IMR-90 (cell line): ENCODE measurements at regions not wholly inside any gene's neighbourhood (a gene's known extent, or its start where the extent isn't known, plus 50 kb on each side); places are given as distances from the start of the nearest gene placed in this dataset.

Experiments
- ATAC-seq: fragments of 200-7000 bp; cut with Tn5 transposase; 2 replicates; pipeline ENCODE4 v1.9.1; 2020; ENCODE audit warnings: low read depth, mild to moderate bottlenecking, moderate library complexity
- BruUV-seq: library from RNA; stranded (reverse); fragments of 400-500 nt; replicated peaks from 2 replicates; lab custom pipeline; 2021; lab: Mats Ljungman, UMichigan
- CTCF ChIA-PET: fragments of 300-600 bp; formaldehyde crosslinking; extraction: SDS; loops from one replicate; lab custom pipeline; 2021; ENCODE audit warnings: antibody characterized with exemption; lab: Yijun Ruan, JAX
- POLR2A ChIA-PET: fragments of 300-600 bp; sonication (Branson Sonifier 250); formaldehyde crosslinking; loops from one replicate; lab custom pipeline; 2022; ENCODE audit warnings: antibody characterized with exemption; ENCODE audit not compliant: unreplicated experiment; lab: Charles Lee
- DNase-seq: peaks from one replicate; pipeline ENCODE4 v3.0.0; 2013
- H2AFZ ChIP-seq: replicated peaks from 2 replicates; pipeline ENCODE3; 2013; ENCODE audit warnings: low read length, mild to moderate bottlenecking; ENCODE audit not compliant: poor library complexity
- H2AK5ac ChIP-seq: 2 replicates; pipeline ENCODE4 v1.6.1; 2013; ENCODE audit warnings: low read depth, low read length, inconsistent platforms
- H2AK9ac ChIP-seq: replicated peaks from 2 replicates; pipeline ENCODE3; 2013; ENCODE audit warnings: mild to moderate bottlenecking, low read depth, low read length, moderate library complexity; ENCODE audit not compliant: poor library complexity
- H2BK120ac ChIP-seq: 2 replicates; pipeline ENCODE4 v1.6.1; 2013; ENCODE audit warnings: low read depth, low read length, inconsistent platforms
- H2BK15ac ChIP-seq: 3 replicates; pipeline ENCODE4 v1.6.1; 2013; ENCODE audit warnings: low read depth, low read length, inconsistent platforms
- H2BK20ac ChIP-seq: 2 replicates; pipeline ENCODE4 v1.6.1; 2013; ENCODE audit warnings: low read depth, mild to moderate bottlenecking, inconsistent platforms, low read length, moderate library complexity
- H2BK5ac ChIP-seq: 2 replicates; pipeline ENCODE4 v1.6.1; 2013; ENCODE audit warnings: mild to moderate bottlenecking, low read depth, low read length, inconsistent platforms; ENCODE audit not compliant: poor library complexity, severe bottlenecking
- H3K14ac ChIP-seq: replicated peaks from 2 replicates; pipeline ENCODE4 v1.6.1; 2013; ENCODE audit warnings: low read depth, low read length, inconsistent platforms
- H3K18ac ChIP-seq: 2 replicates; pipeline ENCODE4 v1.6.1; 2013; ENCODE audit warnings: low read depth, low read length, control low read depth
- H3K23ac ChIP-seq: 2 replicates; pipeline ENCODE4 v1.6.1; 2013; ENCODE audit warnings: low read depth, low read length, inconsistent platforms
- H3K27ac ChIP-seq: 2 replicates; pipeline ENCODE4 v1.5.1; 2013; ENCODE audit warnings: mild to moderate bottlenecking, control low read depth, low read length; ENCODE audit not compliant: insufficient read depth
- H3K27me3 ChIP-seq: 2 replicates; pipeline ENCODE4 v1.6.1; 2013; ENCODE audit warnings: low read length; ENCODE audit not compliant: control insufficient read depth, insufficient read depth
- H3K36me3 ChIP-seq: 2 replicates; pipeline ENCODE4 v1.6.1; 2013; ENCODE audit warnings: low read length, mixed read lengths; ENCODE audit not compliant: control insufficient read depth, insufficient read depth
- H3K4ac ChIP-seq: 2 replicates; pipeline ENCODE4 v1.6.1; 2013; ENCODE audit warnings: low read depth, low read length, inconsistent platforms
- H3K4me1 ChIP-seq: 2 replicates; pipeline ENCODE4 v1.6.1; 2013; ENCODE audit warnings: low read length, mixed read lengths; ENCODE audit not compliant: control insufficient read depth, insufficient read depth
- H3K4me2 ChIP-seq: 2 replicates; pipeline ENCODE4 v1.6.1; 2013; ENCODE audit warnings: low read depth, mild to moderate bottlenecking, control low read depth, low read length, moderate library complexity
- H3K4me3 ChIP-seq: 2 replicates; pipeline ENCODE4 v1.5.1; 2013; ENCODE audit warnings: low read depth, mild to moderate bottlenecking, control low read depth, low read length, moderate library complexity; ENCODE audit not compliant: insufficient read depth
- H3K56ac ChIP-seq: 2 replicates; pipeline ENCODE4 v1.6.1; 2013; ENCODE audit warnings: low read length, inconsistent platforms; ENCODE audit not compliant: insufficient read depth; ENCODE audit errors: extremely low read depth
- H3K79me1 ChIP-seq, 2 experiments: 2 replicates each; pipeline ENCODE4 v1.6.1; 2013; ENCODE audit warnings: low read length in 2 of 2, inconsistent platforms in 1 of 2, low read depth in 1 of 2
- H3K9ac ChIP-seq: 2 replicates; pipeline ENCODE4 v1.6.1; 2013; ENCODE audit warnings: low read depth, low read length, control low read depth
- H3K9me1 ChIP-seq: 2 replicates; pipeline ENCODE4 v1.6.1; 2013; ENCODE audit warnings: low read length, inconsistent platforms; ENCODE audit not compliant: insufficient read depth
- H3K9me3 ChIP-seq: 2 replicates; pipeline ENCODE4 v1.6.1; 2013; ENCODE audit warnings: low read length; ENCODE audit not compliant: control insufficient read depth, insufficient read depth
- H4K20me1 ChIP-seq: 2 replicates; pipeline ENCODE4 v1.6.1; 2013; ENCODE audit warnings: low read length, inconsistent platforms; ENCODE audit not compliant: insufficient read depth
- H4K5ac ChIP-seq: 2 replicates; pipeline ENCODE4 v1.6.1; 2013; ENCODE audit warnings: mild to moderate bottlenecking, low read depth, low read length, control low read depth
- H4K8ac ChIP-seq, 2 experiments: 2 replicates each; pipeline ENCODE4 v1.6.1; 2013; ENCODE audit warnings: low read depth in 2 of 2, low read length in 2 of 2, control low read depth in 1 of 2, inconsistent platforms in 1 of 2
- H4K91ac ChIP-seq: 2 replicates; pipeline ENCODE4 v1.6.1; 2013; ENCODE audit warnings: low read depth, low read length, inconsistent platforms; ENCODE audit not compliant: insufficient read depth
- MXI1 ChIP-seq: IDR thresholded peaks from 2 replicates; pipeline ENCODE4 v1.6.1; 2012; ENCODE audit warnings: low read depth, mild to moderate bottlenecking, low read length, moderate library complexity, borderline replicate concordance
- WGBS, 2 experiments: methylation state at CpG; one replicate each; pipeline versions ENCODE4 v1.1.5 to v1.1.7; 2013; ENCODE audit warnings: missing lambda C conversion rate in 2 of 2; ENCODE audit not compliant: insufficient read length in 1 of 2; ENCODE audit errors: extremely low coverage in 2 of 2; 5-methylcytosine and 5-hydroxymethylcytosine counted together
- dilution Hi-C: fragments of 300-500 bp; cut with HindIII; formaldehyde crosslinking; loops from one replicate; pipeline ENCODE4 v1.14.3; 2018; ENCODE audit warnings: low sequenced_read_pairs; ENCODE audit not compliant: unreplicated experiment
- in situ Hi-C: fragments of 300-500 bp; cut with MboI; formaldehyde crosslinking; loops from 3 replicates; pipeline ENCODE4 v1.14.3; 2019; ENCODE audit warnings: low sequenced_read_pairs, inconsistent platforms, mixed read lengths
- intact Hi-C: fragments of 100-400 bp; cut with micrococcal nuclease; formaldehyde crosslinking; loops from 2 replicates; pipeline ENCODE4 v1.10.0; 2022

GRCh38 chr2:115976916-115977315 lies 1534.5 kb downstream of the DPP10 start:
- Histone ChIP-seq H3K18ac (no peak overlapping the region), H2BK20ac (no peak overlapping the region), H3K9me3 (0 out of 2 replicates have a peak, but pooled peaks cover 5% of the 10 kb centered on the region), H2BK120ac (no peak overlapping the region), H2AK9ac (no peak overlapping the region), H3K4me1 (no peaks in the 10 kb centered on the region), H3K4me2 (no peak overlapping the region), H3K56ac (no peak overlapping the region), H3K9ac (no peak overlapping the region), H3K9me1 (no peaks in the 10 kb centered on the region), H3K79me1 (no peaks in the 10 kb centered on the region), H3K36me3 (no peaks in the 10 kb centered on the region), H2AK5ac (no peak overlapping the region), H4K91ac (no peak overlapping the region), H4K5ac (no peak overlapping the region), H3K27me3 (no peaks in the 10 kb centered on the region), H3K23ac (no peak overlapping the region), H4K8ac (no peak overlapping the region), H3K4ac (no peak overlapping the region), H2BK15ac (no peak overlapping the region), H3K4me3 (no peak overlapping the region), H2AFZ (no peak overlapping the region), H4K20me1 (no peaks in the 10 kb centered on the region), H3K14ac (no peak overlapping the region), H3K27ac (no peak overlapping the region), H2BK5ac (no peak overlapping the region)
- dilution Hi-C loops, result no loop called here
- POLR2A ChIA-PET, result no interaction called here
- DNase-seq, result no peak
- no TSS peak for BruUV-seq
- no CpG with 5 or more reads among the region's 1 CpG for WGBS, 2 experiments
- CTCF ChIA-PET, result no interaction called here
- no peak for ATAC-seq
- in situ Hi-C loops, result no loop called here
- intact Hi-C loops, result no loop called here
- TF ChIP-seq MXI1, result no peak
